Body of pancreas (tissue), 4 donors: ENCODE measurements at regions not wholly inside any gene's neighbourhood (a gene's known extent, or its start where the extent isn't known, plus 50 kb on each side); places are given as distances from the start of the nearest gene placed in this dataset.

Experiments
- ATAC-seq: fragments of 150-250 bp; one replicate; pipeline ENCODE4 v1.9.1; 2016
- DNase-seq, 4 donors: peaks; one replicate each; pipeline ENCODE4 v3.0.0-alpha.2; 2019
- H3K27ac ChIP-seq, 4 donors: fragments of 200-600 bp; sonication (generic); 1 replicate in 3 of 4; 2 replicates in 1 of 4; pipeline versions ENCODE4 v1.5.1 to v1.6.1; 2016 to 2019; ENCODE audit warnings: mild to moderate bottlenecking in 1 of 4, mixed read lengths in 1 of 4, moderate library complexity in 1 of 4
- H3K27me3 ChIP-seq, 2 donors: fragments of 200-600 bp; sonication (generic); one replicate each; pipeline ENCODE4 v1.6.0; 2016; ENCODE audit warnings: mild to moderate bottlenecking in 1 of 2
- H3K36me3 ChIP-seq, 2 donors: fragments of 200-600 bp; sonication (generic); replicated peaks in 1 of 2; 2 replicates each; pipeline ENCODE4 v1.5.1; 2016; ENCODE audit warnings: low read depth in 2 of 2; ENCODE audit not compliant: insufficient read depth in 1 of 2
- H3K4me1 ChIP-seq: fragments of 200-600 bp; sonication (generic); one replicate; pipeline ENCODE4 v1.6.0; 2016
- H3K4me3 ChIP-seq, 2 donors: fragments of 200-600 bp; sonication (generic); 1 replicate in 1 of 2; 2 replicates in 1 of 2; pipeline ENCODE4 v1.5.1; 2016 to 2019
- H3K9me3 ChIP-seq, 3 donors: fragments of 200-600 bp; sonication (generic); 1 replicate in 2 of 3; 2 replicates in 1 of 3; pipeline ENCODE4 v1.5.1; 2016
- CTCF ChIP-seq, 7 experiments: fragments of 450-650 bp in 4 of 7; fragments of 200-600 bp in 3 of 7; sonication (generic) in 3 of 7; IDR thresholded peaks; one replicate each; pipeline ENCODE4 v1.5.1; 2016 to 2019; ENCODE audit warnings: antibody characterized with exemption in 7 of 7
- POLR2A ChIP-seq, 3 donors: fragments of 450-650 bp; IDR thresholded peaks; one replicate each; pipeline ENCODE4 v1.6.1; 2016; ENCODE audit warnings: antibody characterized with exemption in 3 of 3, mild to moderate bottlenecking in 2 of 3
- WGBS, 2 donors: methylation state at CpG; one replicate each; pipeline ENCODE4 v1.1.5; 2017; 5-methylcytosine and 5-hydroxymethylcytosine counted together
- intact Hi-C: fragments of 100-400 bp; cut with DNase I; formaldehyde crosslinking; loops from one replicate; pipeline ENCODE4 v1.15.1; 2023

GRCh38 chr11:38553148-38553547, 1955.1 kb upstream of the RAG2 start:
- no peak overlapping the region for H3K27ac ChIP-seq
- H3K36me3 ChIP-seq: no peaks in the 10 kb centered on the region
- H3K9me3 ChIP-seq: no peaks in the 10 kb centered on the region
- no peaks in the 10 kb centered on the region for H3K27me3 ChIP-seq
- no peaks in the 10 kb centered on the region for H3K4me1 ChIP-seq
- WGBS, 2 donors: 52 to 58% methylated on average over 2 of the region's 2 CpGs
- ATAC-seq (no peak), DNase-seq (no peak)
- TF ChIP-seq CTCF (IDR thresholded peaks at IDR 0.05): no peak
- TF ChIP-seq POLR2A (IDR thresholded peaks at IDR 0.05): no peak
- H3K4me3 ChIP-seq: no peak overlapping the region
- intact Hi-C loops: no loop called here

- Histone ChIP-seq H3K27ac (no peak overlapping the region), H3K27me3 (no peaks in the 10 kb centered on the region), H3K36me3 (no peaks in the 10 kb centered on the region), H3K4me1 (no peaks in the 10 kb centered on the region), H3K4me3 (no peak overlapping the region), H3K9me3 (no peaks in the 10 kb centered on the region)
- WGBS, 2 donors: 35 to 55% methylated on average over 1 of the region's 1 CpG
- TF ChIP-seq CTCF (IDR thresholded peaks at IDR 0.05) (no peak), POLR2A (IDR thresholded peaks at IDR 0.05) (no peak)
- intact Hi-C loops: no loop called here
- ATAC-seq (no peak), DNase-seq (no peak)
These were observed 1949.4 kb upstream of the RAG2 start for GRCh38 chr11:38547462-38547861.

GRCh38 chr11:38543986-38544385, 1946.0 kb upstream of the RAG2 start:
- Histone ChIP-seq H3K36me3 (no peaks in the 10 kb centered on the region), H3K4me1 (no peaks in the 10 kb centered on the region), H3K9me3 (no peaks in the 10 kb centered on the region), H3K27me3 (no peaks in the 10 kb centered on the region), H3K4me3 (no peak overlapping the region), H3K27ac (no peak overlapping the region)
- no peak for DNase-seq
- intact Hi-C loops: no loop called here
- TF ChIP-seq CTCF (IDR thresholded peaks at IDR 0.05) (no peak), POLR2A (IDR thresholded peaks at IDR 0.05) (no peak)
- WGBS, 2 donors: 47 to 59% methylated on average over 3 of the region's 3 CpGs
- ATAC-seq: no peak

- DNase-seq (no peak), ATAC-seq (no peak)
- H3K36me3 ChIP-seq: no peaks in the 10 kb centered on the region
- H3K4me3 ChIP-seq: no peak overlapping the region
- H3K9me3 ChIP-seq: no peaks in the 10 kb centered on the region
- TF ChIP-seq POLR2A (IDR thresholded peaks at IDR 0.05) (no peak), CTCF (IDR thresholded peaks at IDR 0.05) (no peak)
- WGBS, 2 donors: 68 to 76% methylated on average over 1 of the region's 1 CpG
- no peaks in the 10 kb centered on the region for H3K4me1 ChIP-seq
- intact Hi-C loops: no loop called here
- H3K27ac ChIP-seq: no peak overlapping the region
- no peaks in the 10 kb centered on the region for H3K27me3 ChIP-seq
These were observed 1945.3 kb upstream of the RAG2 start for GRCh38 chr11:38543311-38543710.

- no peaks in the 10 kb centered on the region for H3K27me3 ChIP-seq
- no peaks in the 10 kb centered on the region for H3K9me3 ChIP-seq
- TF ChIP-seq POLR2A (IDR thresholded peaks at IDR 0.05) (no peak), CTCF (IDR thresholded peaks at IDR 0.05) (no peak)
- H3K27ac ChIP-seq: no peak overlapping the region
- 14 to 22% methylated on average over 6 of the region's 6 CpGs for WGBS, 2 donors
- no peak for ATAC-seq
- H3K4me3 ChIP-seq: no peak overlapping the region
- intact Hi-C loops: no loop called here
- DNase-seq: no peak
- H3K36me3 ChIP-seq: no peaks in the 10 kb centered on the region
- no peaks in the 10 kb centered on the region for H3K4me1 ChIP-seq
These were observed 1941.0 kb upstream of the RAG2 start for GRCh38 chr11:38538866-38539680.
